Breast epithelium (tissue), 3 donors: ENCODE measurements at regions not wholly inside any gene's neighbourhood (a gene's known extent, or its start where the extent isn't known, plus 50 kb on each side); places are given as distances from the start of the nearest gene placed in this dataset.

Source experiments
- CTCF ChIP-seq, 3 donors: fragments of 450-650 bp; IDR thresholded peaks; one replicate each; pipeline ENCODE4 v1.5.1; 2016 to 2017; ENCODE audit warnings: antibody characterized with exemption in 3 of 3, mild to moderate bottlenecking in 3 of 3, moderate library complexity in 3 of 3
- POLR2A ChIP-seq: fragments of 450-650 bp; IDR thresholded peaks from one replicate; pipeline ENCODE4 v1.6.1; 2016; ENCODE audit warnings: antibody characterized with exemption, mild to moderate bottlenecking, moderate library complexity
- POLR2AphosphoS5 ChIP-seq, 3 donors: sonication (generic); formaldehyde crosslinking; IDR thresholded peaks; one replicate each; pipeline ENCODE4 v1.6.1; 2017; ENCODE audit warnings: antibody characterized with exemption in 3 of 3

GRCh38 chr1:218499011-218499691 lies 154.0 kb downstream of the TGFB2 start:
- no peak for TF ChIP-seq POLR2A
- no peak for TF ChIP-seq CTCF (IDR thresholded peaks at IDR 0.05)
- no peak for TF ChIP-seq POLR2AphosphoS5 (IDR thresholded peaks at IDR 0.05)
